HG03469 (cell line): ENCODE measurements at regions not wholly inside any gene's neighbourhood (a gene's known extent, or its start where the extent isn't known, plus 50 kb on each side); places are given as distances from the start of the nearest gene placed in this dataset.

Experiments used
- ATAC-seq: cut with Tn5 transposase; IDR thresholded peaks from one replicate; pipeline ENCODE4 v1.9.1; 2021; ENCODE audit warnings: mild to moderate bottlenecking, moderate library complexity, moderate number of reproducible peaks; ENCODE audit not compliant: unreplicated experiment

DNA sequence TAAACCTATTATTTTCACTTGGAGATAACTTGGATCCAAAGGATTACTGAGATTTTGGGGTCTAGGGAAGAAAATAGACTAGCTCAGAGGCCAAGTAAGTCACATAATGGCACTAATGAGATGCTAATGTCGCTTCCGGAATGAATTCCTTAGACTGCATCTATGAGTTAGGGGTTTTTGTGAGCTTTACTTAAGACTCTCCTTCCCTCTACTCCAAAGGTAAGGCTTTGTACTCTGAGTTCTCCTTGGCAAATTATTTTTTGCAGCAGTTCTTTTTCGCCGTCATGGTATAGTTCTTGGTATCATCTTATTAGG is 143.9 kb upstream of the KLF14 start:
- no peak for ATAC-seq

GRCh38 chr7:130878785-130879184 is 144.8 kb upstream of the KLF14 start:
- no peak for ATAC-seq

DNA sequence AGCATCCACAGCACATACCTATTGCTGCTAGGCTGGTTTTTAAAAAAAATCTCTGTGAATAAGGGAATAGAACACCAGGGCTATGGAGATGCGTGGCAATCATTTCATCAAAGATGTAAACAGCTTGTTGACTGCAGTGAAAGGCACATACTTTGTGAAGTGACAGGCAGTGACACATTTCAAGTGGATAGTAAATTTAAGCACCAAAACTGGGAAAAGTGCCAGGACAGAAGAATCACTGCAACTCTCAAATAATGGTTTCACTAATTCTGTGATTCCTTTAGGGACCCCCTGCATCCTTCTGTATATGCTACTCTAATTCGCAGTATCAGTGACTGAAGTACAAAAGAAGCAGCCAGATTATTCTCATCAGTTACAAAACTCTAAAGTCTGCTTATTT is 145.2 kb upstream of the KLF14 start:
- no peak for ATAC-seq

GRCh38 chr7:130880668-130881067 is 146.7 kb upstream of the KLF14 start:
- ATAC-seq = no peak

- ATAC-seq = no peak
These were observed 147.2 kb upstream of the KLF14 start for GRCh38 chr7:130881091-130881798.

DNA sequence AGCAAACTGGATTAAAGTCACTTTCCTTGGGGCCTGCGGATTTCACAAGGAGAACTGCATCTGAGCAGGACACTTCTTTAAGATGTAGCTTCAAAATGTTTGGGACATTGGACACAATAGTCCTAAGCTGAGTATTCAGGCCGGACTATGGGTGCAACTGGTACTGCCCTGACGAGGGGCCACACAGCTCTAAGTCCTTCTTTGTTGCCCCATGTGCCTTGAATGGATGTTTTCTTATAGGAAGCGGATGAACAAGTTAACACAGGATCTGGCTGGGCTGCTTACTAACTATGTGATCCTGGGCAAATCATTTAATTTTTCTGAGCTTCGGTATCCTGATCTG is 147.8 kb upstream of the KLF14 start:
- no peak for ATAC-seq

- no peak for ATAC-seq
These were observed 148.4 kb upstream of the KLF14 start for GRCh38 chr7:130882396-130882795.

DNA sequence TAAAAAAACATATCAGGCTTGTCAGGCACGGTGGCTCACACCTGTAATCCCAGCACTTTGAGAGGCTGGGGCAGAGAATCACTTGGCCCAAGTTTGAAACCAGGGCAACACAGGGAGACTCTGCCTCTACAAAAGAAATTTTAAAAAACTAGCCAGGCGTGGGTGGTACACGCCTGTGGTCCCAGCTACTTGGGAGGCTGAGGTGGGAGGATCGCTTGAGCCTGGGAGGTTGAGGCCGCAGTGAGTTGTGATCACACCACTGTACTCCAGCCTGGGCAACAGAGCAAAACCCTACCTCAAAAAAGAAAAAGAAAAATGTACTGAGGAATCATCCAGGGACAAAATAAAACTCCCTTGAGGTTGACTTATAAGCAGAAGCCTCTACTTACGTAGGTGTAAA is 149.9 kb upstream of the KLF14 start:
- no peak for ATAC-seq

GRCh38 chr7:130884437-130885417 is 150.7 kb upstream of the KLF14 start:
- ATAC-seq = no peak

- no peak for ATAC-seq
These were observed 152.6 kb upstream of the KLF14 start for GRCh38 chr7:130886438-130887135.

- no peak for ATAC-seq
These were observed 153.4 kb upstream of the KLF14 start for GRCh38 chr7:130887182-130887956.

DNA sequence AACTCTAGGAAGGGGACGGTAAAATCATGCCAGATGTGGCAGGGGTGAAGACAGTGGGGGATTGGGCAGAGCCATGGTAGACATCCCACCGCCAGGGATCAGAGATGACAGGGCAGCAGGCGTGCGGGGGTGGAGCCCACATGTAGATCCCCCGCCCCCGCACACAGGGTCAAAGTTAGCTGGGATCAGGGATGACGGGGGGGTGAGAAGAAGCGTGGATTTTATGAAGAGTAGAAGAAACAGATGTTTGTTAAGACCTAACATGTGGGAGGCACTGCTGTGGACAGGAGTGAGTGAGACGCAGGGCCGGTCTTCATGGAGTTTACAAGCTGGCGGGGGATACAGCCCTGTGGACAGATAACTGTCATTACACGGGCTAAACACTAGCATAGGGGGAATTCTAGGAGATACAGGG is 154.0 kb upstream of the KLF14 start:
- ATAC-seq = no peak

DNA sequence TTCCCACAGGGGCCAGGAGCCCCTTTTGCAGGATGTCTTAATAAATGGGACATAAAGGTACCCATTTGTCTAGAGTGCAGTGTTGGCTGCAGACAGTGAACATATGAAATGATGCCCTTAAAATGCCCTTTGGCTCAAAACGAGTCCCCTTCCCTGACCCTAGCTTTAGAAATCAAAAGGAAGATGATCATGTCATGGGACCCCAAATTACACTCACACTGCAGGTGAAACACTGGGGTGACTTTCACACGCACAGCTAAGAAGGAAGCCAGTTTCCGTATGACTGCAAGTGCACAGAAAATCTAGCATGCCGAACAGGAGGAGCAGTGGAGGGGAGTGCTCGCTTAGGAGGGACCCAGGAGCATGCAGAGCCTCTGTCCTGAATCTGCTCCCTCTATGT is 154.5 kb upstream of the KLF14 start:
- ATAC-seq = no peak

DNA sequence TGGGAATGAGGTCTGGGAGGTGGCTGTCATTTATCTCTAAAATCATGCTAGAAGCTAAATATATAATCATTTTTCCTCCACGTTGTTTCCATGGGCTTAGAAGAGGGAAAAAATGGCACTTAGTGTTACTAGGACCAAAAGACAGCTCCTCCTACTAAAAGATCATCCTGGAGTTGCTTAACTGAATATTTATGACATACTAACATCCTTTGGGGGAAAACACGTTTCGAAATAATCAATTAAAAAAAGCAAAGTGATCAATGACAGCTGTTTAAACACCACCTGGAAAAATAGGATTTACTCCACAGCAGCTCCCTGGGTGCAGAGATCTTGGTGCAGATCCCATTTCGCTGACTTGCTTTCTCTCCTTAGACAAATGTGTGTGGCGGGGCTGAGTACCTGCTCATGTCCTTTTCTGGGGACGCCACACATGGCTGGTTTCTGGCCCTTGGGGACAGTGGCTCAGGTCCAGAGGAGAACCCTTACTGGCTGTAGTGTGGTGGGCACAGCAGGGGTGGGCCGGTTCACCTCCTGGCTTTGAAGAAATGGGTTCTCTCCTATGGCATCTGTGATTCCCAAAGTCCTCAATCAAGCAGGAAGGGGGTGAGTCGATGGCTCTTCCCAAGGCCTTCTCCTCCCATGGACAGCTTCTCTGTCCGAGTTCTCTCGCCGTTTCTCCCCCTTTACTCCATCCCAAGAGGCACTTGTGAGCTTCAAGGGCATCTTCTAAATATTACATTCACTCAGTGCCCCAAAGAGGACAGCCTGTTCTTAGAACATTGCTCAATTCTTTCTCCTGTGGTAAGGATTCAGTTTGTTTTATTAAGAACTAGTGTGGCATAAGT is 156.4 kb upstream of the KLF14 start:
- no peak for ATAC-seq

DNA sequence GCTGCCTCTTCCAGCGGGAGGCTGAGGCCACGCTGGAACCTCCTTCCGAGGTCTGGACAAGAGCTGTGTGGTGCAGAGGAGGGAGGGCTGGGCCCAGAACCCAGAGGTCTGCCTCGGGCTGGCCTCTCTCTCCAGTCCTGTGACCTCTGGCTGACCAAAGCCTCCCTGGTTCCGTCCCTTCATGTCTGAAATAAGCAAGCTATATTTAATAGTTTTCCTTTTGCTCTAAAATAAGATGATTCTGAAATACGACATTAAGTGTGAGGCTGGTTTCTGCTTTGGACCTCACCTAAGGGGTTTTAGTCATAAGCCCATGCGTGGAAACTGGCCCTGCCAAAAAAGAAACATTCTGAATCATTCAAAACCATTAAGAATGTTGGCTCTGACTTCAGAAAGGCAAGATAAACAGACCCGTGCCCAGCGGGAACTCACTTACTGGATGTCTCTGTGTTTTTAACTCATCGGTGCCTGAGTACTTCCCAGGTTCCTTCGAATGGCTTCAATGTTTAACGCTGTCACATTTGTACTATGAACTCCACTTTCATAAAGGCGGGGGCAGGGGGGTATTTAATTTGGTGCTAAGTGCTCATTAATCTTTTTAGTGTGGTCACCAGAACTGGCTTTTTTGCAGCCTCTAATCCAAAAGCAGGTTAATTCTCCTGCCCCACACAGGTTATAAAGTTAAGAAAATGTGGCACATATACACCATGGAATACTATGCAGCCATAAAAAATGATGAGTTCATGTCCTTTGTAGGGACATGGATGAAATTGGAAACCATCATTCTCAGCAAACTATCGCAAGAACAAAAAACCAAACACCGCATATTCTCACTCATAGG is 157.5 kb upstream of the KLF14 start:
- no peak for ATAC-seq

GRCh38 chr7:130893441-130893894 is 159.5 kb upstream of the KLF14 start:
- no peak for ATAC-seq

DNA sequence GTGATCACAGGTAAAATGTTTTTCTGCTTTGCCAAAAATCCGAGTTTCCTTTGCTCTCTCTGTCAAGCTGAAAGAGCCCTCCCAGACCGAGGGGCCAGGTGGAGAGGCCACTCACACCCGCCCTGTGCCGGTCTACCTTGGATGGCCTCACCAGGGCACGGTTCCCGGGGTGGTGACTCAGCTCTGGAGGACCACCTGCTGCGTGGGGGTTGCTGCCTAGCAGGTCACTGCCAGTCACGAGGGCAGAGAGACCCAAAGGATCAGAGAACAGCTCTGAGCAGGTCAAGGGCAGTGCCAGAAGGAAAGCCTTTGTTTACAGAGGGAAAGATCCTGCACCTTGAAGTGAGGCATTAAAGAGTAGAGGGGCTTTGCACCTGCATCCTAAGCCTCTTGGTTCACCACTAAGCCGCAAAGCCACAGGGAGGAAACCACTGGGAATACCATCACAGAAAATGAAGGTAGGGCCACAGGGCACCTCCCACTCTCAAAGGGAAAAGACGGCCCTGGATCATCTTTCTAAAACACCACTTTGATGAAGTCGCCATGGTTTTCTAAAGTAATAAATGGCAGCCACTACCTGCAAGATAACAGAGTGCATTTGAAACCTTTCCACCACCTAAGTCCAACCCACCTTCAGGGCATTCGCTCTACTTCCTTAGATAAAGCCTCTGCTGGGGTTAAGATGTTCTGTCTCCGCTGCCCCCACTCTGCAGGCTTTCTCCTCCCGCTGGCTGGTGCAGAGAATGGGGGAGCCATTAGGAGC is 160.3 kb upstream of the KLF14 start:
- no peak for ATAC-seq
